NCI-H2196 (cell line): ENCODE measurements at regions not wholly inside any gene's neighbourhood (a gene's known extent, or its start where the extent isn't known, plus 50 kb on each side); places are given as distances from the start of the nearest gene placed in this dataset.

Experiments used
- DNase-seq: peaks from one replicate; lab custom pipeline; 2025; ENCODE audit not compliant: unreplicated experiment; lab: John Stamatoyannopoulos, UW

DNA sequence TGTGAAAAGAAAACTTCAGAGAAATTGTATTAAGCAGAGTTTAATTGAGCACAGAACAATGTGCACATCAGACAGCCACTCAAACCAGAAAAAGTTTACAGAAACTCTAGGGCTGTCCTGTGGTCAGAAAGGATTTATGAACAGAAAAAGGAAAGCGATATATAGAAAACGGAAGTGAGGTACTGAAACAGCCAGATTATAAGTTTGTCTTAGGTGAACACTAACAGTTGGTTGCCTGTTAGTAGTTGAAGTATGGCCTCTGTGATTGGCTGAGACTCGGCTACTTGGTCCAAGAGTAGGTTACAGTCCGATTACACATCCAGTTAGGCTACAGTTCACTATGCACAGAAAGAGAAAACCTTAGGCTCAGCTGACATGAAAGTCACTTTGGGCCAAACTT is 1232.5 kb upstream of the RAG2 start:
- DNase-seq, result no peak

DNA sequence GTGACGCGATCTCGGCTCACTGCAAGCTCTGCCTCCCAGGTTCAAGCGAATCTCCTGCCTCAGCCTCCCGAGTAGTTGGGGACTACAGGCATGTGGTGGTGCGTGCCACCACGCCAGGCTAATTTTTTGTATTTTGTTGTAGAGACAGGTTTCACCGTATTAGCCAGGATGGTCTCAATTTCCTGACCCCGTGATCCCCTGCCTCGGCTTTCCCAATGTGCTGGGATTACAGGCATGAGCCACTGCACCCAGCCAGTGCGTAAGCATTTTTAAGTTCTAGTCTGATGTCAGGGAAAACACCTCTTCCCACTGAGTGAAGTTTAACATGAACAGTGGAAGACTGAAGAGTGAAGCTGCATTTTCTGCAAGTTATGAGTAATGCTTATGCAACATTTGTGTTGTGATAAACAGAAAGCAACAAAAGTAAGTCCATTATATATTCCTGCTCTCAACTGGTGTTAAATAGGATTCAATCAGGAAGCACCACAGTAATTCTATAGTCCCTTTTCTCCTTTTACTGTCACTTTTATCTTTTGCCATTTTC is 1219.8 kb upstream of the RAG2 start:
- DNase-seq, result no peak

DNA sequence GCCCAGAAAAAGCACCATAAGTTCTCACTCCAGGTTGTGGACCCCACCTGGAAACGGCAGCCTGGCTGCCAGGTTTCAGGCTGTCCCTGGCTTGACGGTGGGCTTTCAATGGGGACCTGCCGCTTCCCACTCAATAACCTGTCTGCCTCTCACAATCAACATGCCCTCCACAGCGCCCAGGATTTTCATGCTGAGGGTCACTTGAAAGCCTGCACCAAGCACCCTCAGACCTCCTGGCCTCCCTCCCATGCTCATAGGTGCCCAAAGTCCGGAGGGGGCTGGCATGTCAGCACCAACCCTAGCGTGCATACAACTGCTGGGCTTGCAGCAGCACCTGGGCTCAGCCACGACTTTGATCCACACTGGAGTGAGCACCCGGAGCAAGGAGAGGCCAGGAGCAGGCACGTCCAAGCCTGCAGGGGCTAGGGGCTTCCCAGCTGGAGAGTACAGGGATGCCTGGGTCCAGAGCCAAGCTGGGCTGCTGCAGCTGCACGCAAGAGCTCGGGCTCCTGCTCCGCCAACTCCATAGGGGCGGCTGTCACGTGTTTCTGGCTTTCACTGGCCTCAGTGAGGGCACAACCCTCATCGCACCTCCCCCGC is 1214.3 kb upstream of the RAG2 start:
- no peak for DNase-seq

DNA sequence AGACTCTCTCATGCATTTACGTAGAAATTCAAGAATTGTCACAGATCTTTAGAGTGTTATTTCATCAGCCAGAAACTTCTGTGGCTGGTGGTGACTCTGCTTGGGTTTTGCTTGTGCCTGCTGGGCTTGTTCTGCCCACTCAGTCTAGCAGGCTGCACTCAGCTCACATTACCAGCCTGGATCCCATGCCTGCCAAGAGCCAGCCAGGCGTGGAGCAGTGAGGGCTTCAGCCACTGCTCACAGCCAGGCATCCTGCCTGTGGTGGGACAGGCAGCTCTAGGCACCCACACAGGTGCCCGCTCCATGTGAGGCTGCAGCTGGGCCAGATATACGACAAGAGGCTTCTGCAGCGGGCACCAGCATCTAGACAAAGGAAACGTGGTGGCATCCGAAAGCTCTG is 1213.3 kb upstream of the RAG2 start:
- no peak for DNase-seq

DNA sequence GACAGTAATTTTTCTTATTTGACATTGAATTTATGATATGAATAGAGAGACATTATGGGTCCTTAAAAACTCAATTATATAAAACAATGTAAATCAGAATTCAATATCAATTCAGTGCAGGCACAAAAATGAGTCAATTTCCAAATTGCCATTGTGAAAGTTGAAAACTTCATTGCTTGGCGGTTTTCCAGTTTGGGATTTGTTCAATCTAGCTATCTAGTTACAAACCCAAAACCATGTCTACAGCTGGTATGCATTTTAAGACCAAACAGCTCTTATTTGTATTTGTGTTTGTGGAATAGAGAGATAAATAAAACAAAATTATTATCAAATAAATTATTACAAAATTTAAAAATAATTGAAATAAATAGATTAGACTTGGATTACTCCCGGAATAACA is 1206.6 kb upstream of the RAG2 start:
- no peak for DNase-seq

DNA sequence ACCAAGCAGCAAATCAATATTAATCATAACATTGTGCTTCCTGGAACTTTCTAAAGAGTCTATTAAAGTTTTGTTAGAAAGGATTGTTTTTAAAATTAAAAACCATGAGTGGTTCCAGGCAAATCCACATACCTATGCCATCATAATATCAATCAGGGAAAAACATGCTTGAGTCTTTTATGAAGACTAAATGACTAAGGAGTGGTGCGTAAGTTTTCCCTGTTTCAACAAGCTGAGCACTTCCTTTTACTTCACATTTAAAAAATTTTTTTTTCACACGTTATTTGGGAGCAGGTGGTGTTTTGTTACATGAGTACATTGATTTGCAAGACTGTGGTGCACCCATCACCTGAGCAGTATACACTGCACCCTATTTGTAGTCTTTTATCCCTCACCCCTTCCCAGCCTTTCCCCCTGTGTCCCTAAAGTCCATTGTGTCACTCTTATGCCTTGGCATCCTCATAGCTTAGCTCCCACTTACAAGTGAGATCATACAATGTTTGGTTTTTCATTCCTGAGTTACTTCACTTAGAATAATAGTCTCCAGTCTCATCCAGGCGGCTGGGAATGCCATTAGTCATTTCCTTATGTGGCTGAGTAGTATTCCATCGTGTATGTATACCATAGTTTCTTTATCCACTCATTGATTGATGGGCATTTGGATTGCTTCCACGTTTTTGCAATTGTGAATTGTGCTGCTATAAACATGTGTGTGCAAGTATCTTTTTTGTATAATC is 1190.3 kb upstream of the RAG2 start:
- no peak for DNase-seq

DNA sequence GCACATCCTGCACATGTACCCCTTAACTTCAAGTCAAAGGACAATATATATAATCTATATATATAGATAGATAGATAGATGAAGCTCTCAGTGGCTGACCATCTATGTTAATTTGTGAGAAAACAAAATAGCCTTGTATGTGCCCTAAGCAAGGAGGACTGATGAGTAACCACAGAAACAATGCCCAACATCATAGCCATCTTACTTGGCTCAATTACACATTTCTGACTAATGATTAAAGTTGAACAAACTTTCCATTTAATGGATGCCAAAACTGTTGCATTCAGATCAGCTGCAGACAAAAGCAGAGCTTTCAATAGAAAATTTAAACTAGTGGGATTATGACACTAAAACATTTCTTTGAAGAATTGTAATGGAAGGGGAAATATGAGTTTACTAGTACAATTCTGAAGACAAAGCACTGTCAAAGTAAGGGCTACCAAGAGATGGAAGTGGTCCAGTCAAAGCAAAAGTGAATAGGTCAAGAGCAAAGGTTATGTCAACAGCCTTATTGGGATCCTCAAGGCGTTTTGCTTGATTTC is 1188.2 kb upstream of the RAG2 start:
- no peak for DNase-seq

DNA sequence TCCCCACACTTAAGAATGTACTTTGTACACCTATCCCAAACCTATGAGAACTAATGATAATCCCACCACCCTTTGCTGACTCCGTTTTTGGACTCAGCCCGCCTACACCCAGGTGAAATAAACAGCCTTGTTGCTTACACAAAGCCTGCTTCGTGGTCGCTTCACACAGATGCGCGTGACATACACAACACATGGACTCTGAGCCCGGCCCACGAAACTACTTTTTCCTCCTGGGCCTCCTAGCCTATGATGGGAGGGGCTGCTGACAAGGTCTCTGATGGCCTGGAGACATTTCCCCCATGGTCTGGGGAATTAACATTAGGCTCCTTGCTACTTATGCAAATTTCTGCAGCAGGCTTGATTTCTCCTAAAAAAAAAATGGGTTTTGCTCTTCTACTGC is 1176.4 kb upstream of the RAG2 start:
- no peak for DNase-seq

DNA sequence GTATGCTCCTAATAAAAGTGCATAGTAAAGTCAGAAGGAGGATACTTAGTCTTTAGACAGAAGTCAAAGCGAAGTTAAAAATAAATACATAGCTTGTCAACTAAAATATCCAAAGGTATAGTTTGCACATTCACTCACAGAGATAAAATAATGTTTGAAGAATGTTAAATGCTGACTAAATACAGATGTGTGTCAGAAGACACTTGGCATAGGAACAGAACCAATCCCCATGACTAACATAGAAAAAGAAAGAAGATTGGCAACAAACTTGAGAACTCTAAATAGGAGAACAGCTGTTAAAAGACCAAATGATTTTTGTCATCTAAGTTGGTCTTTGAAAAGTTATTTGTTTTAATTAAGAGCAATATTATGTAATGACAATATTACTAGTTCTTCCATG is 1172.1 kb upstream of the RAG2 start:
- no peak for DNase-seq

DNA sequence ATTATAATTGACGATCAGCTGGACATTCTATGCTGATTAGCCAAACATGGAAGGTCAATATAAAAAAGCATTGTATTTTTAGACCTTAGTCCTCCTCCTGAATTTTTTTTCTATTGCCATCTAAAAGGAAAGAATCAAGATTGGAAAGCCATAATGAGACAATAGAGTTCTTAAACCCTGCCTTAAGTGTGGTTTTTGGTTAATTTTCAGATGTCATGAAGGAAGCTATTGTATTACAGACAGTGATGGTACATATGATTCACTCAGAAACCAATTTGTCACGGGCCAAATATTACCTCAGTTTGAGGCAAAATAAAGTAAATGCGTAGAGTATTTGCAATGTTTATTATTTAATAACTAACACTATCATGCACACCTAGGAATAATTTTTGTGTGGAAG is 1164.0 kb upstream of the RAG2 start:
- no peak for DNase-seq

DNA sequence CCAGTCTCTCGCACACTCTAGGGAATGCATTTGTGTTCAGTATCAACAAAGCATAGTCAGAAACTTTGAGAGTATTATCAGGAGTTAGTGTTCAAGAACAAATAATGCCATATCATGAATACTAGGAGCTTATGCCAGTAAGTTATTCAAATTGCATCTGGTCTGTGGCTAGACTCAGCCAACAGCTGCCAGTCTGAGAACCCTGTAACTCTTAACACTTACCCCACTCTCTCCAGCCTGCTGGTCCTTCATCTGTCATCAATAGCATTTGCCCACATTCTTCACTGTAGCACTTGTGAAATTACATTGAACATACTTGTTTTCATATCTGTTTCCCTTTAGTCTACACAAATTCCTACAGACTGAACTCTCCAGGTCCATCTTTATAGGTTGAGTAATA is 1157.5 kb upstream of the RAG2 start:
- DNase-seq, result no peak

DNA sequence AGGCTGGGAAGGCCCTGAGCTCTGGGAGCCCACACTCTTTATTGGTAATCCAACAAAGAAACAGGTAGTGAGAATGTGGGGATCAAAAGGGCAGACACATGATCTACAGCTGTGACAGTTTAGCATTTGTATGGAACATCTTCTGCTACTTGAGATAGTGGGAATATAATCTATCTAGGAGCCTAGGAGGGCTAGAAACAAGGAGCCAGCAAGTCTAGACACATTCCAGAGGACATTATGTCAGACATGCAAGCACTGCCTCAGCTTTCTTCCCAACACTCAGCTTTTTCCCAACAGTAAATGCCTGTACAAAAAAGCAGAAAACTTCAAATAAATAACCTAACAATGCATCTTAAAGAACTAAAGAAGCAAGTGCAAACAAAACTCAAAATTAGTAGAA is 1150.6 kb upstream of the RAG2 start:
- no peak for DNase-seq

DNA sequence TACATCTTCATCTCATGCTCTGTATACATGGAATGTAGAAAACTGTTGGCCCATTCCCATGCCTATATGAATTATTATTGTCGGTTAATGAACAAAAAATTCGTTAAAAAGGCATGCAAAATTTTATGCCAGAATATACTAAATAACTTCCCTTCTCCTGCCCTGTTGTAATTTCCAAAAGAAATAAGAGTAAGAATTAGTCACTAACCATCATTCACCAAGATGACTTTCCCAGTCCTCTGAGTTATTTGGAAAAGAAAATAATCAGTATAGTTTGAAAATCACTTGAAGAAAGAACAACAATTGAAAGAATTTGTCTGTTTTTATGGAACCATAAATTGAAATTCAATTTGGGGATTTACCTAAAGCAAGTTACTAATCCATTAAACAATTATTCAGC is 1149.1 kb upstream of the RAG2 start:
- DNase-seq, result no peak

DNA sequence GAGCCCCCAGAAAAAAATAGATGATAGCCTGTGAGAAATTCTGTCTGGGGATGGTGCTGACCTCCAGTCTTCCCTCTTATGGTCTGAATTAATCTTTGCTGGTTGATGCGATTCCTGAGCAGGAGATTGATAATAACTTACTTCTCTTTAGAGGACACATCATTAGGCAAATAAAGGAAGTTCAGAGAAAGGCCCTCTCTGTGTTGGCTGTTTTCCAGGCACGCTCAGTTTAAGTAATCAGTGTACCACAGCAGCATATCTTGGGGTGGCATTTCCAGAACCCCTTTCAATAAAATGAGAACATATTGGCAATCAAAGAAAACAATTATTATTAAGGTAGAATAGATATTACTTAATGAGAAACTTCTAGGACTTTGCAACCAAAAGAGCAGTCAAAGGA is 1129.3 kb upstream of the RAG2 start:
- no peak for DNase-seq

DNA sequence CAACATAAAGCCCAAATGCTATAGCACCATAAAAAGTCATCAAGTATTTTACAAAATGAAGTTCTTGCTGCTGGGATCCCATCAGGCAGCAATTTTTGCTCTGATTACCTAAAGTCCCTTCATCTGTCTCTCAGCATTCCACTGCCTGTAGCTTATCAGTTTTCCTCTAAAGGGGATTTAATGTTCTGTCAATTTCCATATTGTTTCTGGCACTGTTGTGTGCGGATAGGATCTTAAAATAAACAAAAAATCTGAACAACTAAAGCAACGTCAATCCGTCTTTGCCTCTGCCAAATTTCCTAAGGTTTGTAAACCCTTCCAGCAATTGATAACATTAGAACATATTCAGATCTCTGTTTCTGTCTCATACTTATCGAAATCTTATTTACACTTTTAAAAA is 1126.3 kb upstream of the RAG2 start:
- no peak for DNase-seq

DNA sequence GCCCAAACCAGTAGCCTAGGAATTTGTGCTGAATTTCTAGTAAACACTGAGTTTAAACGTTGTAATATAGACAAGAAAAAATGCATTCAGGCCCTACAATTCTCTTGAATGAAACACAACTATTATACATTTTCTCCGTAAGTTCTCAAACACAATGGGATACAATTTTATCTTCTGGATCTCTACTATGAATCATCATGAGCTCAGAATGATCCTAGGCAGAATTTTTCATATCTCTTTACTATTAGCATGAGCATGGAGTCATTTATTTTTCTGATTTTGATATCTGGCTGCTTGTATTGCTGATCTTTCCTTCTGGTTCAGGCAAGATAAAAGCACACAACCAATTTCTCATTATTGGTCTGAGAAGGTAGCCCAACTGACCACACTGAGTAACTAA is 1123.4 kb upstream of the RAG2 start:
- DNase-seq, result no peak

DNA sequence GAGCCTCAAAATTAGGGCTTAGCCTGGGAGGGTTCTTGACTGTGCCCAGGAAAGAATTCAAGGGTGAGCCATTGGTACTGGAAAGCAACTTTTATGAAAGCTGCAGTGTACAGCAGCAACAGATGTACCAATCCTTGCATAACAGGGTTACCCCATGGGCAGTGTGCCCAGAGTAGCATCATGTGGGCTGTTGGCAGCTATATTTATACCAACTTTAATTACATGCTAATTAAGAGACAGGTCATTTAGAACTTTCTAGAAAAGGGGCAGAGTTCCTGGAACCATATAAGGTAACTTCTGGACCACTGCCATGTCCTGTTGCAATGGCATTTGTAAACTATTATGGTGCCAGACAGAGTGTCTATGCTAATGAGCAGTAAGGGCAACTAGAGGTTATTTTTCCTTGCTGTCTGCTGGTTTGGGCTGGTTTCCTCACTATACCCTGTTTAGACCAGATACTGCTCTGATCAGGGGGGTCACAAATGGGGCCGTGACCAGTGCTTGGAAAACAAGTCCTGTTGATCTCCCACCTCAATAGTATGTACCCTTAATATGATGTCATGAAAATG is 1120.5 kb upstream of the RAG2 start:
- no peak for DNase-seq

DNA sequence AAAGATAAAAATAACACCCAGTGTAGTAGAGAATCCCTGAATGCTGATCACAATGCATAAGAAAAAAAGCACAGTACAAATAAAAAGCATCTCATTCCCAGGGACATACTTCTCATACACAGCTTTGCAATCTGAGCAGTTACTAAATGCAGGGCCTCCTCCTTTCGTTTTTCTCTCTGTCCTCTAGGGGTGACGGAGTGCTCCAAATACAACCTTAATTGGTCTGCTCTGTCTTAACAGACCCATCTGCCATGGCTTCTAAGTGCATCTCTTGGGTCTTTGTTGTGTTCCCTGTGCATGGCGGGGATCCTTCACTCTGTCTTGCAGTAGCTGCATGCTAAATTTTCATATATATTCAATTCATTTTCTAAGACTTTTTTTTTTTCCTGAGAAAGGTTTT is 1114.2 kb upstream of the RAG2 start:
- DNase-seq, result no peak

DNA sequence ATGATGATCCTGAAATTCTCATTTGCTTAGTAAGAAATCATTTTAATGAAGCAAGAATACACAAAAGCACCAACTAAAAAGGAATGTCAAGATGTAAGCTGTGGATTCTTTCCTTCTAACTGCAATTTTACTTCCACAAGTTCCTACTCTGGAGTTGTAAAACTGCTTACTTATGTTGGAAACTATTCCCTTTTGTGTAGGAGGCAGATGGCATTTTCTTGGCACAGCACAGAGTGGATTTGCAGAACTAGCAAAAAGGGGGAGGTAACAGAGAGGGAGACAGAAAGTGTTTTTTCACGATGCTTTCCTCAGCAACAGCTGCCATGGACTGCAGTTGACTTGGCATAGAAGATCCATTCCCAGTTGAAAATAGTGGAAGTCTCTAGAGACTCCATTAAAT is 1112.0 kb upstream of the RAG2 start:
- DNase-seq, result no peak

DNA sequence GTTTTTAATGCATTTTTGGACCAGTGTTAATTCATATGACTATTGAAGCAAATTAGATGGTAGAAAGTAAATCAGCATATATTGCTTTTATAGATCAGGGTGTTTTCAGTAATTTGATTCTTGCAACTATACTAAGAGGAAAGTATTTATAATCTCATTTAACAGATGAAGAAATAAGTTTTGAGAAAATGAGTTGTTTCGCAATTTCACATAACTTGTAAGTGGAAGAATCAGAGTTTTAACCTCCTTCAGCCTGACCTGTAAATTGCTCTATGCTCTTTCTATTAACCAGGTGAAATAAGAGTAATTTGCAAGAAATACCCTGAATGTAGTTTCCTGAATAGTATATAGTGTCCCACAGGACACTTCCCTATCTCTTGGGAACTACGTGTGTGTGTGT is 1106.8 kb upstream of the RAG2 start:
- DNase-seq, result no peak

DNA sequence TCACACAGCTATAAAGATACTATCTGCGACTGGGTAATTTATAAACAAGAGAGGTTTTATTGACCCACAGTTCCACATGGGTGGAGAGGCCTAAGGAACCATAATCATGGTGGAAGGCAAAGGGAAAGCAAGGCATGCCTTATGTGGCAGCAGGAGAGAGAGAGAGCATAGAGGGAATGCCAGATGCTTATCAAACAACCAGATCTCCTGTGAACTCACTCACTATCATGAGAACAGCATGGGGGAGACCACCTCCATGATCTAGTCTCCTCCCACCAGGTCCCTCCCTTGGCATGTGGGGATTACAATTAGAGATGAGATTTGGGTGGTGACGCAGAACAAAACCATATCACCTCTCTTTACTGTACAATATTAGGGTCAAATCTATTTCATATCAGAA is 1101.6 kb upstream of the RAG2 start:
- DNase-seq, result no peak

DNA sequence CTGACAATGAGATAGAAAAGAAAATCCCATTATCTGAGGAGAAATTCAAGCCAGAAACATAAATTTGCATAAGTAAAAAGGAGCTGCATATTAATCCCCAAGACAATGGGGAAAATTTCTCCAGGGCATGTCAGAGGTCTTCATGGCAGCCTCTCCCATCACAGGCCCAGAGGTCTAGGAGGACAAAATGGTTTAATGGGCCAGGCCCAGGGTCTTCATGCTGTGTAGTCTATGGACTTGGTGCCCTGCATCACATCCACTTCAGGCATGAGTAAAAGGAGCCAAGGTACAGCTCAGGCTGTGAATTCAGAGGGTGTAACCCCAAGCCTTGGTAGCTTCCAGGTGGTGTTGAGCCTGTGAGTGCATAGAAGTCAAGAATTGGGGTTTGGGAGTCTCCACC is 1097.2 kb upstream of the RAG2 start:
- no peak for DNase-seq
